Fibroblast of pulmonary artery (primary cell): ENCODE measurements at regions not wholly inside any gene's neighbourhood (a gene's known extent, or its start where the extent isn't known, plus 50 kb on each side); places are given as distances from the start of the nearest gene placed in this dataset.

Experiments
- DNase-seq: peaks from one replicate; pipeline ENCODE4 v3.0.0-alpha.2; 2010; ENCODE audit warnings: low read depth
- H3K4me3 ChIP-seq: replicated peaks from 2 replicates; pipeline ENCODE4 v1.5.1; 2011; ENCODE audit warnings: low read depth, mild to moderate bottlenecking, control low read depth, low read length, moderate library complexity
- TF ChIP-seq, protein P1 (sequence below): IDR thresholded peaks from 2 replicates; pipeline ENCODE4 v1.5.1; 2011; ENCODE audit warnings: mild to moderate bottlenecking, control low read depth, low read length, inconsistent platforms; ENCODE audit errors: missing control alignments

DNA sequence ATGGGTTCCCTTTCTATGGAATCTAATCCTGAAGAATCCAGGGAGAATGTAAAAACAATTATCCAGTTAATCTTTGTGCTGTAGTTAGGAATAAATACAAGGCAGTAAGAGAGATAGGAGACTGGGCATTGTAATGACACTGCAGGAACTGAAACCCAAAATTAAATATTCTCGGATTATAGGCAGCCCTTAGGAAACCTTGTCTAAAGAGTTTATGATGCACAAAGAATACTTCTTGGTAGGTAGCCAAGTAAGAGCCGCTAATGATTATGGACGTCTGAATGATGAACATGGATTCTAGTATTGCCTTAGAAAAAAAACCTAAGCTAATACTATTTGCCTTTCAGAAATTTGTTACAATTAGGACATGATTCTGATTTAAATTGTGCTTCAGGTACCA lies 165.4 kb upstream of the LRIG3 start:
- no peak overlapping the region for H3K4me3 ChIP-seq
- TF ChIP-seq, protein P1, sequence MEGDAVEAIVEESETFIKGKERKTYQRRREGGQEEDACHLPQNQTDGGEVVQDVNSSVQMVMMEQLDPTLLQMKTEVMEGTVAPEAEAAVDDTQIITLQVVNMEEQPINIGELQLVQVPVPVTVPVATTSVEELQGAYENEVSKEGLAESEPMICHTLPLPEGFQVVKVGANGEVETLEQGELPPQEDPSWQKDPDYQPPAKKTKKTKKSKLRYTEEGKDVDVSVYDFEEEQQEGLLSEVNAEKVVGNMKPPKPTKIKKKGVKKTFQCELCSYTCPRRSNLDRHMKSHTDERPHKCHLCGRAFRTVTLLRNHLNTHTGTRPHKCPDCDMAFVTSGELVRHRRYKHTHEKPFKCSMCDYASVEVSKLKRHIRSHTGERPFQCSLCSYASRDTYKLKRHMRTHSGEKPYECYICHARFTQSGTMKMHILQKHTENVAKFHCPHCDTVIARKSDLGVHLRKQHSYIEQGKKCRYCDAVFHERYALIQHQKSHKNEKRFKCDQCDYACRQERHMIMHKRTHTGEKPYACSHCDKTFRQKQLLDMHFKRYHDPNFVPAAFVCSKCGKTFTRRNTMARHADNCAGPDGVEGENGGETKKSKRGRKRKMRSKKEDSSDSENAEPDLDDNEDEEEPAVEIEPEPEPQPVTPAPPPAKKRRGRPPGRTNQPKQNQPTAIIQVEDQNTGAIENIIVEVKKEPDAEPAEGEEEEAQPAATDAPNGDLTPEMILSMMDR: no peak
- no peak for DNase-seq

DNA sequence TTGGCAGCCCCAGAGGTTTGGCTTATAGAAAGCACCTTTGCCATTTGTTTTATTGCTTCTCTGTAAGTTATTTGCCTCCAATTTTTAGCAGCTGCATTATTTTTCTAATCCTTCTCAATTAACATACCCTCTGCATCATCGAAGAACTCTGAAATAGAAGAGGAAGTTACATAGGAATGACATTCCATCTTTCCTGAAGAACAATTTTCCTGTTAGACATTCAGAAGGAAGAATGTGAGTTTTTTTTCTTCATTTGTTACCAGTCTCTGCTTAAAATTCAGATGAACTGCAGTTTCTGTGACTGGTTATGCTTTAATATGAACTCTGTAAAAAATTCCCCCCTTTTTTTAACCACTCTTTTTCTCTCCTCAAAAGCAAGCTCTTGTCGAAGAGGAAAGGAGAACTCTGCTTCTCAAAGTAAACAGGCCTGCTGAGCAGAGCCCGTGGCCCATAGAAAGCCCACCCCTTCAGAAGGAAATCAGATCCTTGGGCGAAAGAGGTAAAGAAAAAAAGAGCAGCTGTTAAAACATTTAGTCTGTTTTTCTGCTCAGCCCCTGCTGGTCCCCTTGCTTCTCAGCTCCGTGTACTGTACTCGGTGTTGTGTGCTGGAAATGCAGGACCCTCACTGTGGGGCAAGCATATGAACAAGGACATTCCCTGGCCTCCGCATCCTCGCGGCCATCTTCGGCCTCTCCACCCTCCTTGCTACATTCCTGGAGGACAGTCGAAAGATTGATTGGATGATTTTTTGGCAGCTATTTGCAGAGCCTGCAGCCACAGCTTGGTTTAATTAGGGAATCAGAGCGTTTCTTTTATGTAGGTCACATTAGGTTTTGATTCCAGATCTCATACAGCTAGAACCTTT lies 164.4 kb upstream of the LRIG3 start:
- no peak for DNase-seq

DNA sequence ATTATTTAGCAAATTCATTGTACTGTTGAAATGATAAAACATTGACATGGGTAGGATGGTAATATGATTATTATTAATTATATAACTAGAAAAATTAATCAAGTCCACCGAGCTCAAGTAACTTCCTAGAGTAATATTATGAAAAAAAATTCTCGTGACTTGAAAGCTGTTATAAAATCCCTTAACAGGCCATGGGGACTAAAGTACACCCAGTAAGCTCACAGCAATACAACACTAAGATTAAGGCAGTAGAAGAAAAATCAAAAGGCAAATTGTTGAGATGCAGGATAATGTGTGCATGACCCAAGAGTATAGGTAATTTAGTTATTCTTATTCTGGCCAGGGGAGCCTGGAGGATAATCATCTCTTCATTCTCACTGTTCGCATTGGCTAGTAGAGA lies 162.6 kb upstream of the LRIG3 start:
- TF ChIP-seq, protein P1: no peak
- DNase-seq: no peak

More for the DNA sequence above, 164.4 kb upstream of the LRIG3 start:
- TF ChIP-seq, protein P1: no peak
- H3K4me3 ChIP-seq: no peak overlapping the region

DNA sequence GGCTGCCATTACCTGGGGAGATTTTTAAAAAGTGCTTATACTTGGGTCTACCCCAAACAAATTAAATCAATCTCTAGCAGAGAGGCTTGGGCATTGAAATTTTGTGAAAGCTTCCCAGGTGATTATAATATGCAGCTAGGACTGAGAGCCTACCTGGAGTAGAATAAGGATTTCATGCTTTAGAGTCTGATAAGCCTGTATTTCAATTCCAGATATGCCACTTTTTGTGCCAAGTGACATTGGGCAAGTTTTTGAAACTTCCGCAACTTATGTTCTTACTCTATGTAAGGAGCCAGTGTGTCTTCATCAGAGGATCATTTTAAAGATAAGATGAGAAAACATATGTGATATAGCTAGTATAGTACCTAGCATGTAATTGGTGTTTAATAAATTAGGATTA lies 159.8 kb upstream of the LRIG3 start:
- no peak overlapping the region for H3K4me3 ChIP-seq
- TF ChIP-seq, protein P1: no peak
- DNase-seq: no peak

More for the DNA sequence above, 162.6 kb upstream of the LRIG3 start:
- H3K4me3 ChIP-seq: no peak overlapping the region

DNA sequence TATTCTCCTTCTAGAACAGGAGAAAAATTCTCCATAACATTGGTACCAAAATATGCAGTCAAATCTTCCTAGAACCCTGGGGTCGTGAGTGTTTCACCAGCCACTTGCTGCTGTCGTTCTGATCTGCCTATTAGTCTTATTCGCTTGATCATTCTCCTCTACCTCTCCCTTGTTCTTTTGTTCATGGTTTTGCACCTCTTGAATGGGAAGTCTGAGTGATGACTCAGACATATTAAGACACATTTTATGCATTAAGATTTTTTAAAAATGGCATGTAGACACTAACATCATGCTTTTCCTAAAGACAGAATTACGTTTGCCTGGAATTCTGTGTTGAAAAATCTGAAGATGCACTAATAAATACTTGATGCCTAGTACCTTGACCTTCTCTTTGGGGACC lies 159.2 kb upstream of the LRIG3 start:
- DNase-seq: no peak
- TF ChIP-seq, protein P1: no peak
- H3K4me3 ChIP-seq: no peak overlapping the region

DNA sequence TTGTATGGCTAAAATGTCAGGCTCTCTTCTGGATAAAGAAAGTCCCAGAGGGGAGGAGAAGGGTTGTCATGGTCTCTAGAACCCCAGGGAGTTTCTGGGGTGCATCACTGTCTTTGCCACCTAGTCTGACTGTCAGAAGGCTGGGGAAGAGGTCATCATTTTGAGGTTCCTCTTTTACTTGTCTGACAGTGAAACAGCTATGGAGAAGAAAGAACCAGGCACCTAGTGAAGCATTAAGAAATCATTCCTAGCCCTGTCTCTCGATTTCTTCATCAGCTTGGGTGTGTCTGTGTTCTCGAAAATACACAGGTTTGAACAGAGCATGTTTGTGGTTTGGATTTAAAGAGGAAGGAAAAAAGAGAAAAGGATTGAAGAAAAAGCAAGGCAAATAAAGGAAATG lies 158.7 kb upstream of the LRIG3 start:
- TF ChIP-seq, protein P1: no peak
- DNase-seq: no peak
- no peak overlapping the region for H3K4me3 ChIP-seq
